HAP-1 (cell line): ENCODE measurements at regions not wholly inside any gene's neighbourhood (a gene's known extent, or its start where the extent isn't known, plus 50 kb on each side); places are given as distances from the start of the nearest gene placed in this dataset.

ENCODE experiments used
- DNase-seq, 2 experiments: peaks; one replicate each; pipeline ENCODE4 v3.0.0-alpha.2; 2016 to 2020; ENCODE audit warnings: low spot score in 2 of 2
- H3K27me3 ChIP-seq: fragments of 250-450 bp; sonication (Bioruptor Pico); 2 replicates; pipeline ENCODE4 v1.5.1; 2020; ENCODE audit warnings: low read depth, mild to moderate bottlenecking, moderate library complexity
- H3K36me3 ChIP-seq: fragments of 250-450 bp; sonication (Bioruptor Pico); replicated peaks from 2 replicates; pipeline ENCODE4 v1.5.1; 2020; ENCODE audit warnings: mild to moderate bottlenecking
- H3K4me1 ChIP-seq: fragments of 250-450 bp; sonication (Bioruptor Pico); 2 replicates; pipeline ENCODE4 v1.5.1; 2020; ENCODE audit warnings: mild to moderate bottlenecking
- H3K4me3 ChIP-seq: fragments of 250-450 bp; sonication (Bioruptor Pico); 2 replicates; pipeline ENCODE4 v1.5.1; 2020; ENCODE audit warnings: mild to moderate bottlenecking, moderate library complexity
- H3K9me3 ChIP-seq: fragments of 250-450 bp; sonication (Bioruptor Pico); 2 replicates; pipeline ENCODE4 v1.5.1; 2020; ENCODE audit warnings: mild to moderate bottlenecking, moderate library complexity
- in situ Hi-C: fragments of 300-500 bp; cut with MboI; formaldehyde crosslinking; loops from 3 replicates; pipeline ENCODE4 v1.14.3; 2020; ENCODE audit warnings: low sequenced_read_pairs, inconsistent platforms, mixed read lengths

DNA sequence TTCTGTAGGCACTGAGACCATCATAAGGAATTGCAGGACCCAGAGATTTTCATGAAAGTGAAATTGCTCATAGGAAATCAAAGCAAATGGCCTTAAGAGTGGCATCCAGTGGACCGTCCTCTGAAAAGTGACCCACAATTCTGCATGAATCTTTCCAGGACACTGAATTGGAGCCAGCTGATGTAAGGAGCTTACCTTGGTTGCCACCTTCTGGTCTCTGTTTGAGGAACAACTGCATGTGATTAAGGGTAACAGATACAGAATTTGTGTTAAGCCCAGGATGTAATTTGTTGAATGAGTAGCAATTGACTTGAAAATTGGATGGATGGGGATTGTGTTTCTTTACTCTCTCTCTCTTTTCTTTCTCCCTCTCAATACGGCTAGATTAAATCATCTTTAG lies 49.9 kb upstream of the GAS1 start:
- Histone ChIP-seq H3K9me3 (no peaks in the 10 kb centered on the region), H3K27me3 (no peaks in the 10 kb centered on the region), H3K4me1 (no peaks in the 10 kb centered on the region), H3K4me3 (no peak overlapping the region), H3K36me3 (no peaks in the 10 kb centered on the region)
- no peak for DNase-seq
- in situ Hi-C loops: no loop called here

DNA sequence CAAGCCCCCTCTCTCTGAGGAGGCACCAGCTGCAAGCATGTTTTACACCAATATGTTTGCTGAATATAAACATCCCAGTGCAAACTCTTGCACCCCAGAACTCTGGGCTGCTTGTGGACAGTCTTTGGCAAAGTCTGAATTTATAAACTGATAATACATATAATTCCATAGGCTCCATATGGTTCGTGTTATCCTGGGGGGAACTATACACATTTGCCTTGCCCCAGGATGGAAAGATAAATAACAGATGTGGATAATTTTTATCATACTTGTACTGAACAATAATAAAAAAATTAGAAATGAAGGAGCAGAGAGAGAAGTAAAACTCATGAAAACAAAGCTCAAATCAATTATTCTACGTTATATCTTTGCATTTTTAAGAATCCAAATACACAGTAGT lies 50.6 kb upstream of the GAS1 start:
- no peaks in the 10 kb centered on the region for H3K9me3 ChIP-seq
- in situ Hi-C loops: no loop called here
- H3K4me3 ChIP-seq: no peak overlapping the region
- no peaks in the 10 kb centered on the region for H3K36me3 ChIP-seq
- DNase-seq: no peak
- no peaks in the 10 kb centered on the region for H3K4me1 ChIP-seq
- H3K27me3 ChIP-seq: no peaks in the 10 kb centered on the region

DNA sequence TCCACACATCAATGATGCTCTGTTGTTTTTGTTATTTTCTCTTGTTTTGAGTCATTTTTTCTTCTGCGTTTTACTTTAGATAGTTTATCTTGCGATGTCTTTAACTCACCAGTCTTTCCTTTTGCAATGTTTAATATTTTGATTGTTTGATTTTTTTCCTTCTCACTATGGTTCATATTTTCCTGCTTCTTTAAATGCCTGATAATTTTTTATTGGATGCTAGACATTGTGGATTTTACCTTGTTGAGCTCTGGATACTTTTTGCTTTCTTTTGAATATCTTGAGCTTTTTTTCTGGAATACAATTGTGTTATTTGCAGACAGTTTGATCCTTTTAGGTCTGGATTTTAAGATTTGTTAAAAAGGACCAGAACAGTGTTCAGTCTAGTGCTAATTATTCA lies 55.2 kb upstream of the GAS1 start:
- in situ Hi-C loops: no loop called here

DNA sequence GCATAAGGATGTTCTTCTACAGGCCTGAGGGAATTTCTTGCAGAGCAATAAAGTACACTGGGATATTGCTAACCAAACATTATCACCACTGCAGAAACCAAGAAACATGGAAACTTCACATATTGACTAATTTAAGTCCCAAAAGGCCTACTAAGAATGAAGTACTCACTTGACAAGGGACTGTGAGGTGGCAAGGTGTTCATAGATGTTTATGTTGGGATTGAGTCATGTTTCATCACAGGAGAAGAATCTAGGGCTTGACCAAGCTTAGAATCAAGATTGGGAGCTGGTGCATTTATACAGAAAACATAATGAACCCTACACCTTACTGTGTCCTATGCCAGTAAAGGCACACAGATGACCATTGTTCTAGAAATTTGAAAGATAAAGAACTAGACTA lies 56.7 kb upstream of the GAS1 start:
- H3K4me1 ChIP-seq: no peaks in the 10 kb centered on the region
- in situ Hi-C loops: no loop called here
- no peaks in the 10 kb centered on the region for H3K27me3 ChIP-seq
- no peaks in the 10 kb centered on the region for H3K36me3 ChIP-seq
- no peaks in the 10 kb centered on the region for H3K9me3 ChIP-seq
- H3K4me3 ChIP-seq: no peak overlapping the region
- DNase-seq: no peak

More for the DNA sequence above, 55.2 kb upstream of the GAS1 start:
- no peaks in the 10 kb centered on the region for H3K36me3 ChIP-seq
- no peak overlapping the region for H3K4me3 ChIP-seq
- no peak for DNase-seq
- no peaks in the 10 kb centered on the region for H3K27me3 ChIP-seq
- H3K4me1 ChIP-seq: no peaks in the 10 kb centered on the region
- H3K9me3 ChIP-seq: no peaks in the 10 kb centered on the region

DNA sequence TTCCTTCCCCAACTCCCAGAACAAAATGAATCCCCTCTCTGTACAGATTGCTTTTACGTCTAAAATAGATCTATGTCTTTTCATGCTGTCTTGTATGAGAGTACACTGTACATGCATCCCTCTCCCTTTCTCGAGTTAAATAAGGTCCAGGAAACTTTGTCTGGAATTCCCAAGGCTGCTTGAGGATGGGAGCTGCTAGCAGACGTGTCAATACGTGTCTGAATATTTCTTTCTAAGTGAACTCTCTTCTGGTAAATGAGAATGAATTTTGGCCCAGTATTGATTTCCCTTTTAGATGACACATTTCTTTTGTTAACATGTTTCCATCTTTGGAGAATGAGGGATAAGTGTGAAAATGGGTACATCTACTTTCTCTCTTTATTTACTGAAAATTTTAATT lies 59.6 kb upstream of the GAS1 start:
- no peaks in the 10 kb centered on the region for H3K9me3 ChIP-seq
- in situ Hi-C loops: no loop called here
- H3K27me3 ChIP-seq: no peaks in the 10 kb centered on the region
- H3K36me3 ChIP-seq: no peaks in the 10 kb centered on the region
- no peak for DNase-seq
- H3K4me3 ChIP-seq: no peak overlapping the region
- H3K4me1 ChIP-seq: no peaks in the 10 kb centered on the region

DNA sequence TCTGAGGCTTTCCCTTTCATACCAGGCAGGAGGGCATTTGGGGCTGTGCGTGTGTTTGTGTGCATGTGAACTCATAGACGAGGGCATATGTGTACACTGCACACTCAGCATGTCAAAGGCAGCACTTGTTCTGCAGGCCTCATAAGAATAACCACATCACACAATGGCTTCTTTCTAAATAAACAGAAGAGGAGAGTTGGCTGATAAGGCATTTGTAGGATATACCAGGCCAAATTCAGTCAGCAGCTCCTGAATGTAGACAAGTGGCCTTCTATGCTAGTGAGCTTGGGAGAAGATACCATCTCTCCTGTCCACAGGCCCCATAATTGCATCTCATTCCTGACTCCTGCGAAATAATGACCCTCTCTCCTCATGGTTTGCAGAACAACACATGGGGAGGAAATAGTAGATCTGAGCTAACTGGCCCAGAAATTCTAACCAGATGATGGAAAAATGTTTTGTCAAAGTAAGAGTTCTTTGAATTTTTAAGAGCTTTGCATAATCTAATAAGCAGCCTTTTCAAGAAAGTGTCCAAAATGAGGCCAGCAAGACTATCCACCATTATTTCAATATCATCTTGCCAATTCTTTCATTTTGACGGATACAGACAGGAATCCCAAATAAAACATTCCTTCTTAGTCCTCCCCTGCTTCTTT lies 60.5 kb upstream of the GAS1 start:
- H3K36me3 ChIP-seq: no peaks in the 10 kb centered on the region
- no peaks in the 10 kb centered on the region for H3K27me3 ChIP-seq
- no peaks in the 10 kb centered on the region for H3K9me3 ChIP-seq
- H3K4me3 ChIP-seq: no peak overlapping the region
- in situ Hi-C loops: no loop called here
- H3K4me1 ChIP-seq: no peaks in the 10 kb centered on the region
- no peak for DNase-seq

DNA sequence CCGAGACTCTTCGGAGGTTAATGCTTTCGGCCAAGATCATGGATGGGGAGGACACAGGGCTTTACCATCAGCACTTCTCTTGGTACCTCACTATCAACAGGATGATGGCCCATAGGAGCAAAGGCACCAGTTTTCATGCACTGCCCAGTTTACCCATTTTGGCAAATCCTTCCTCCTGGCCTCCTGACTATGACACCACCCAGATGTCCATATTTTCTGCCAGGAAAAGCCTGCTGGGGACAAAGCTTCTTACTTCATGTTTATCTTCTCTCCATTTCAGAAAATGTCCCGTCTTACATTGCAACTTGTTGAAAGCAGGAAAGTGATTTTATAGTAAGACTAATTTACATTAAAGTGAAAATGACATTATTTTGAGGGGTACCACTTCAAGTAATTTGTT lies 61.4 kb upstream of the GAS1 start:
- DNase-seq: no peak
- Histone ChIP-seq H3K4me1 (no peaks in the 10 kb centered on the region), H3K27me3 (no peaks in the 10 kb centered on the region), H3K9me3 (no peaks in the 10 kb centered on the region), H3K4me3 (no peak overlapping the region), H3K36me3 (no peaks in the 10 kb centered on the region)
- in situ Hi-C loops: no loop called here

DNA sequence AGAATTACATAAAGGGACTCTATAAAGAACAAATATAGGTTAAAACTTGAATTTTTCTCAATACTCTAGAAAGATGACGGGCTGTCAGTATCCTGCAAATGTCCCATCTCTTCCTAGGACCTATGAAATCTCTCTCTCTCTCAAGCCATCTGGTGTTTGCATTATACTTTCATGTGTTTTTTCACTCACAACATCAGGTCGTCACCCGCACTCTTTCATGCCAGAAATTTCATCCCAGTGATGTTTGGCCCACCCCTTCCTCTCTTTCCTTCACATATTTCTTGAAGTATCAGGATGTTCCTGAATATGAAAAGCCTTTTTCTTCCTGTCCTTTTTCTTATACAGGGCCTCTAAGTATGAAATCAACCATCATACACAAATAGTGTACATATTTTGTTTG lies 63.3 kb upstream of the GAS1 start:
- Histone ChIP-seq H3K4me3 (no peak overlapping the region), H3K27me3 (no peaks in the 10 kb centered on the region), H3K9me3 (no peaks in the 10 kb centered on the region), H3K36me3 (no peaks in the 10 kb centered on the region), H3K4me1 (no peaks in the 10 kb centered on the region)
- no peak for DNase-seq
- in situ Hi-C loops: no loop called here

DNA sequence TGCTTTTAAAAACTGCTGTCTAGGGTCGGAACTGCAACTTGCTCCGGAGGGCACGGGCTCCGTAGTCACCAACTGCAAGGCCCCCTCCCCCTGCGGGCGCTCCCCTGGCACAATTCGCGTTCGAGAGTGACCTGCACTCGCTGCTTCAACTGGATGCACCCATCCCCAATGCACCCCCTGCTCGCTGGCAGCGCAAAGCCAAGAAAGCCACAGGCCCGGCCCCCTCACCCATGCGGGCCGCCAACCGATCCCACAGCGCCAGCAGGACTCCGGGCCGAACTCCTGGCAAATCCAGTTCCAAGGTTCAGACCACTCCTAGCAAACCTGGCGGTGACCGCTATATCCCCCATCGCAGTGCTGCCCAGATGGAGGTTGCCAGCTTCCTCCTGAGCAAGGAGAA lies 64.2 kb upstream of the GAS1 start:
- Histone ChIP-seq H3K4me1 (no peaks in the 10 kb centered on the region), H3K36me3 (no peaks in the 10 kb centered on the region), H3K27me3 (no peaks in the 10 kb centered on the region), H3K4me3 (no peak overlapping the region), H3K9me3 (no peaks in the 10 kb centered on the region)
- in situ Hi-C loops: no loop called here
- no peak for DNase-seq

DNA sequence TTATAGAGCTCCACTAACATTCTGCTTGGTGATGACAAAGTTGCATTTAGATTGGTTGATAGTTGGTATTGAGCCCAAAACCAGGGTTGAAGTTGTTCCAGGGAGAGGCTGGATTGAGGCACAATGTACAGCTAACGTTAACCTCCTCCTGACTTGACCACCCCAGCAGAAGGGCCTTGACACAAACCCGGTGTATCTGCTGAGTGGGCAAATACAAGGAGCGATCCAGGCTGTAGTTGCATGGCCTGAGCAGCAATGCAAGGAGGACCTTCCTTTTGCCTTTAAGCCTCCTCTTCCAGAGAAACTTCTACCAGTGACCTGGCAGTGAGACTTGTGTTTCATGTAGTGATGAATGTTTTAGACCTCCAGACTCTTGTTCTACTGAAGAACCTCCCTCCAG lies 66.2 kb upstream of the GAS1 start:
- Histone ChIP-seq H3K36me3 (no peaks in the 10 kb centered on the region), H3K27me3 (no peaks in the 10 kb centered on the region), H3K9me3 (no peaks in the 10 kb centered on the region), H3K4me1 (no peaks in the 10 kb centered on the region), H3K4me3 (no peak overlapping the region)
- in situ Hi-C loops: no loop called here
- DNase-seq: no peak

DNA sequence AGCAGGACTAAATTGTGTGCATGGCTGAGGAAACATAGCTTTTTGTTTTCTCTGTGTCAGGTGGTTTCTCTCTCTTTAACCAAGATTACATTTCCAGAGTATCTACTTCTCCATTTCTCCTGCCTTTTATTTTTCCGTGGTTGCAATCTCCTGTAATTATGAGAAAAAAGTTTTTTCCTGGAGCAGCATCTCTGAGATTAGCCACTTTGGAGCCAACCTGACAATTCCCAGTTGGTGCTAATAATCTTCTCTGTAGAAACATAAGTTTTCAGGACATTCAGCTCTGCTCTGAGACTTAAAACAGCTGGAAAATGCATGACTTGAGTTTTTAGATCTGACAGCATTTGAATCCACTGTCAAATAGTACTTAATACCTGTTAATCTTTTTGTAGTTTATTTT lies 67.1 kb upstream of the GAS1 start:
- in situ Hi-C loops: no loop called here
- Histone ChIP-seq H3K4me1 (no peaks in the 10 kb centered on the region), H3K4me3 (no peak overlapping the region)

DNA sequence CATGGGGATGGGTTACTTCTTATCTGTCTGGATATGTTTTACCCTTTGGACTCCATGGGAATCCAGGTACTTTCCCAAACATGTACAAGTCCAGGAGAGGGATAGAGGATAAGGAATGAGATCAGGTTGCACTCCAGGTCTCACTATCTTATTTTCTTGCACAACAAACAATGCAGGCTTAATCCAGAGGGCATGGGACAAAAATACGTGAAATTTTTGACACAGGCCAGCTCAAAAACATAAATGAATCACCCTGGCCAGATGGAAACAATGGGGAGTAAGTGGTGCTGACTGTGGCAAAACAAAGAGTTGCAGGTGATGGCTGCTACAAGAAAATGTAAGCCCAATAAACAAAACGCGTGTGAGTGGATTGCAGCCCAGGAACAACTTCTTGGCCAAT lies 69.4 kb upstream of the GAS1 start:
- no peak for DNase-seq

More for the DNA sequence above, 67.1 kb upstream of the GAS1 start:
- no peaks in the 10 kb centered on the region for H3K9me3 ChIP-seq
- no peaks in the 10 kb centered on the region for H3K36me3 ChIP-seq
- no peak for DNase-seq
- H3K27me3 ChIP-seq: no peaks in the 10 kb centered on the region

DNA sequence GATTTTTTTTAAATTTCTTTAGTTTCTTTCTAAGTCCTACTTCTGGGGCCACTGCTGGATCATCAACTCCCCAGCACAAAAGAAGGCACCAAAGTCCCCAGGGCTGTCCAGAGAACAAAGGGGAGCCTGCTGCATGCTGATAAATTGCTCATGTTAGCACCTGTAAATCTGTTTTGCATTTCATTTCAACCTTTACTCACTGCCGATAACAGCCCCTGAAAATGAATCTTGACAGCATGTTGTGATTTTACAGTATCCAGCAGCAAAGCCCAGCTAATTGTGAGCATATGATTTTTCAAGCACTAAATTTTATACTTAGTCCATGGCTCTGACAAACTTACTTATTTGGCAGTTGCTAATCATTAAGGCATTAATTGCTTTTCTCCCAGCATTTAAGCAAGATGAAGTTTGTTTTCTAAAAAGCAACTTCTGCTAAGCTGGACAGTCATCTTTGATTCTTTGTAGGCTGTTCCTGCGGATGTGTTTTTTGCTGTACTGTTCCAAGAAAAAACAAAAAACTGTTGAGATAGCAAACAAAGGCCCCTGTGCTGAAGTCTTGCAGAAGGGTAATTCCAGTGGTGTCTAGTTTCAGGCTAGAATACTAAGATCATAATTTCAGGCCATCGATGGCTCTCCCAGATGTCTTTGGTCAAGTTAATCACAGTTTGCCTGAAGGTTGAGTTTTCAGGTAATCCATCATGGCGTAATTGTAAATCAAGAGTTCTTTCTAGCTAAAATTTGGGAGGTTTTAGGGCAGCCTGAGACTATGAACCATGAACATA lies 73.1 kb upstream of the GAS1 start:
- H3K4me1 ChIP-seq: no peaks in the 10 kb centered on the region
- in situ Hi-C loops: no loop called here
- H3K9me3 ChIP-seq: no peaks in the 10 kb centered on the region
- DNase-seq: no peak
- no peak overlapping the region for H3K4me3 ChIP-seq
- H3K36me3 ChIP-seq: no peaks in the 10 kb centered on the region
- no peaks in the 10 kb centered on the region for H3K27me3 ChIP-seq

More for the DNA sequence above, 69.4 kb upstream of the GAS1 start:
- Histone ChIP-seq H3K4me1 (no peaks in the 10 kb centered on the region), H3K9me3 (no peaks in the 10 kb centered on the region), H3K4me3 (no peak overlapping the region), H3K27me3 (no peaks in the 10 kb centered on the region), H3K36me3 (no peaks in the 10 kb centered on the region)
- in situ Hi-C loops: no loop called here

DNA sequence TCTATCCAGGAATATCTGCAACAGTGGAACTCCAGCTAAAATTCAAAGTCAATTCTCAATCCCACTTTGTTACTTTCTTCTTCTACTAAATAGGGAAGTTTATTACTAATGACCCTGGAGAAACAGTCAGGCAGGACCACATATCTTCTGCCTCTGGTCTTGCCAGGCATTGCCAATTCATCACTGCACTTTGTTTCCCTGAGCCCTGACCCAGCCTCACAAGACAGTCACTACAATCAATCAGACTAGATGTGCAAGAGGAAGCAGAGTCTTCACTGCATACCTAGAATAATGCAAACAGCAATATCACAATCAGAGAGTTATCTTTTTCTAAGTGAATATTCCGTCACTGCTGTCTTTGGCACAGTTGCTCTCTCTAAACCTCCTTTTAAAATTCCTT lies 74.9 kb upstream of the GAS1 start:
- no peaks in the 10 kb centered on the region for H3K9me3 ChIP-seq
- H3K4me1 ChIP-seq: no peaks in the 10 kb centered on the region
- no peaks in the 10 kb centered on the region for H3K36me3 ChIP-seq
- in situ Hi-C loops: no loop called here
- DNase-seq: no peak
- H3K4me3 ChIP-seq: no peak overlapping the region
- H3K27me3 ChIP-seq: no peaks in the 10 kb centered on the region

DNA sequence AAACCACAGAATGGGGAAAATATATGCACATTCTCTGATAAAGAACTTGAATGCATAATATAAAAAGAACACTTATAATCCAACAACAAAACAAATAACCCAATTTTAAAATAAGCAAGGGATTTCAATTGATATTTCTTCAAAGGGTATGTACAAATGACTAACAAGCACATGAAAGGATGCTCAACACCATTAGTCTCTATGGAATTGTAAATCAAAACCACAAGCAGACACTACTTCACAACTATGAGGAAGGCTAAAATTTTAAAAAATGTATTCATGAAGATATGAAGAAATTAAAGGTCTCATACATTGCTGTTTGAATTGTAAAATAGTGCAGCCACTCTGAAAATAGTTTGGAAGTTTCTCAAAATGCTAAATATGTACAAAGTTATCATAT lies 78.9 kb upstream of the GAS1 start:
- no peaks in the 10 kb centered on the region for H3K9me3 ChIP-seq
- H3K27me3 ChIP-seq: no peaks in the 10 kb centered on the region
- in situ Hi-C loops: no loop called here
- no peak for DNase-seq
- no peaks in the 10 kb centered on the region for H3K36me3 ChIP-seq
- no peak overlapping the region for H3K4me3 ChIP-seq
- no peaks in the 10 kb centered on the region for H3K4me1 ChIP-seq
